Uterus (tissue), 3 donors: ENCODE measurements at regions not wholly inside any gene's neighbourhood (a gene's known extent, or its start where the extent isn't known, plus 50 kb on each side); places are given as distances from the start of the nearest gene placed in this dataset.

ENCODE experiments used
- DNase-seq, 2 donors: peaks; one replicate each; pipeline ENCODE4 v3.0.0-alpha.2; 2019 to 2020
- H3K27ac ChIP-seq, 2 donors: fragments of 200-600 bp; sonication (generic); 1 replicate in 1 of 2; 2 replicates in 1 of 2; pipeline ENCODE4 v1.5.1; 2016 to 2018
- H3K27me3 ChIP-seq, 2 donors: fragments of 200-600 bp; sonication (generic); one replicate each; pipeline ENCODE4 v1.5.1; 2018 to 2019; ENCODE audit warnings: control low read depth in 1 of 2
- H3K36me3 ChIP-seq, 2 donors: fragments of 200-600 bp; sonication (generic); one replicate each; pipeline ENCODE4 v1.5.1; 2019; ENCODE audit warnings: control low read depth in 1 of 2
- H3K4me1 ChIP-seq, 2 donors: fragments of 200-600 bp; sonication (generic); one replicate each; pipeline ENCODE4 v1.5.1; 2018 to 2019; ENCODE audit warnings: control low read depth in 1 of 2
- H3K4me3 ChIP-seq, 2 donors: fragments of 200-600 bp; sonication (generic); 1 replicate in 1 of 2; 2 replicates in 1 of 2; pipeline ENCODE4 v1.5.1; 2018 to 2019; ENCODE audit warnings: mild to moderate bottlenecking in 1 of 2
- H3K9me3 ChIP-seq, 2 donors: fragments of 200-600 bp; sonication (generic); one replicate each; pipeline ENCODE4 v1.5.1; 2019; ENCODE audit warnings: control low read depth in 1 of 2
- POLR2A ChIP-seq, 2 donors: fragments of 450-650 bp; IDR thresholded peaks; one replicate each; pipeline ENCODE4 v1.6.1; 2016; ENCODE audit warnings: antibody characterized with exemption in 2 of 2, mild to moderate bottlenecking in 1 of 2, moderate library complexity in 1 of 2
- intact Hi-C: fragments of 100-400 bp; cut with DNase I; formaldehyde crosslinking; loops from one replicate; pipeline ENCODE4 v1.15.1; 2023; ENCODE audit warnings: low total_unique reads
- TF ChIP-seq, protein P1 (sequence below), 4 experiments: fragments of 200-600 bp in 2 of 4; fragments of 450-650 bp in 2 of 4; sonication (generic) in 2 of 4; IDR thresholded peaks; one replicate each; pipeline ENCODE4 v1.5.1; 2016 to 2019; ENCODE audit warnings: antibody characterized with exemption in 4 of 4, mild to moderate bottlenecking in 2 of 4, moderate library complexity in 1 of 4
- donor health status: DM: yes; HTN: yes; CAD: no.

DNA sequence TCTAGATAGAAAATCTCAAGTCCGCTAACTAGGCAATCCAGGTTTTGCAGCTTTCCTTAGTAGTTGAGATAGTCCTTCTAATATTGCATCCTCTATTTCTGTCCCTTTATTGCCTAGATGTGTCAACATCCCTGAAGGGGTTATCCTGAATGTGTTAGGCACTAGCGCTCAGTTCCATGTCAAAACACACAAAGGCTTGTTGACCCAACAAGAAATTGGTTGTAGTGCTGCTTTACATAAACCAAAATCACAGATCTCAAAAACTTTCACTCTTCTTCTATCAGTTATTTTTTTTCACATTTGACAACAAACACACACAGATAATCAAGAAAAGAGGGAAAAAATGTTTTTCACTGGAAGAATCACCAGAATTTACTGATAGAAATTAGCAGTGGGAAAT lies 51.4 kb upstream of the SOX2 start:
- no peaks in the 10 kb centered on the region for H3K36me3 ChIP-seq
- no peak for TF ChIP-seq POLR2A (IDR thresholded peaks at IDR 0.05)
- TF ChIP-seq, protein P1, sequence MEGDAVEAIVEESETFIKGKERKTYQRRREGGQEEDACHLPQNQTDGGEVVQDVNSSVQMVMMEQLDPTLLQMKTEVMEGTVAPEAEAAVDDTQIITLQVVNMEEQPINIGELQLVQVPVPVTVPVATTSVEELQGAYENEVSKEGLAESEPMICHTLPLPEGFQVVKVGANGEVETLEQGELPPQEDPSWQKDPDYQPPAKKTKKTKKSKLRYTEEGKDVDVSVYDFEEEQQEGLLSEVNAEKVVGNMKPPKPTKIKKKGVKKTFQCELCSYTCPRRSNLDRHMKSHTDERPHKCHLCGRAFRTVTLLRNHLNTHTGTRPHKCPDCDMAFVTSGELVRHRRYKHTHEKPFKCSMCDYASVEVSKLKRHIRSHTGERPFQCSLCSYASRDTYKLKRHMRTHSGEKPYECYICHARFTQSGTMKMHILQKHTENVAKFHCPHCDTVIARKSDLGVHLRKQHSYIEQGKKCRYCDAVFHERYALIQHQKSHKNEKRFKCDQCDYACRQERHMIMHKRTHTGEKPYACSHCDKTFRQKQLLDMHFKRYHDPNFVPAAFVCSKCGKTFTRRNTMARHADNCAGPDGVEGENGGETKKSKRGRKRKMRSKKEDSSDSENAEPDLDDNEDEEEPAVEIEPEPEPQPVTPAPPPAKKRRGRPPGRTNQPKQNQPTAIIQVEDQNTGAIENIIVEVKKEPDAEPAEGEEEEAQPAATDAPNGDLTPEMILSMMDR (IDR thresholded peaks at IDR 0.05), result no peak
- intact Hi-C loops, result no loop called here
- H3K27ac ChIP-seq, result no peak overlapping the region
- H3K4me3 ChIP-seq, result no peak overlapping the region
- H3K4me1 ChIP-seq, result no peaks in the 10 kb centered on the region
- no peaks in the 10 kb centered on the region for H3K27me3 ChIP-seq
- H3K9me3 ChIP-seq, result no peaks in the 10 kb centered on the region
- DNase-seq, result no peak

DNA sequence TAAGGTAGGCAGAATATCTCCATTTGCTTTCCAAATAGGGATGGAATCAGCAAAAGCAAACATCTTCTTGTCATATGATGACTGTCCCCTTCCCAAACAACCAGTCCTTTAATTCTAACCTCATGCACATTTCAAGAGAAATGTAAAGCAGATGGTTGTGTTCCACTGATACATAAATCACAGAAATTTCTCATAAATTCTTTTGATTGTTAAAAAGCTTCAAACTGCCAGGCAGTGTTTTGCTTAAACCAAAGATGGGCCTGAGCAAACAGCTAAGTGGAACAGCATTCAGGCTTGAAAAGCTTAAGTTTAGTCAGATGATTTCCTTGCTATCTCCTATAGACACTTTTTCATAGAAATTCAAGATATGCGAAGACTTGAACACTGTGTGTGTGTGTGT lies 74.3 kb upstream of the SOX2 start:
- DNase-seq, result no peak
- H3K4me1 ChIP-seq, result no peaks in the 10 kb centered on the region
- no peaks in the 10 kb centered on the region for H3K9me3 ChIP-seq
- TF ChIP-seq, protein P1 (IDR thresholded peaks at IDR 0.05), result no peak
- no peak for TF ChIP-seq POLR2A (IDR thresholded peaks at IDR 0.05)
- H3K4me3 ChIP-seq, result no peak overlapping the region
- no peaks in the 10 kb centered on the region for H3K27me3 ChIP-seq
- no peaks in the 10 kb centered on the region for H3K36me3 ChIP-seq
- intact Hi-C loops, result no loop called here
- H3K27ac ChIP-seq, result no peak overlapping the region

DNA sequence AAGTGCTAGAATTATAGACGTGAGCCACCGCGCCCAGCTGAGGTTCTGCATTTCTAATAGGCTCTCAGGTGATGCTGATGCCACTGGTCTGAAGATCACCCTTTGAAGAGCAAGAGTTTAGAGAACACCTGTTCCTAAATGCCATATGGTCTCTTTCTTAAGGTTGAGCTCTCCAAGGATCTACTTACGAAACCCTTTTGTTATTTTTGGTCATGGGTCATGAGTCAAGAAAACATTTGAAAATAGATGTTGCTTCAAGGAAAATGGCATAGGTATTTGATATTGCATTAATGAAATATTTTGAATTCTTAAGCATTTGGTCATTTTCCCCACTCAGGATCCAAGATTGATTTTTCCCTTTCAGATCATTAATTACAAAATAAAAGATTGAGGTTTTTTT lies 74.7 kb upstream of the SOX2 start:
- H3K36me3 ChIP-seq, result no peaks in the 10 kb centered on the region
- H3K9me3 ChIP-seq, result no peaks in the 10 kb centered on the region
- no peak for DNase-seq
- intact Hi-C loops, result no loop called here
- no peak overlapping the region for H3K4me3 ChIP-seq
- H3K27ac ChIP-seq, result no peak overlapping the region
- H3K4me1 ChIP-seq, result no peaks in the 10 kb centered on the region
- H3K27me3 ChIP-seq, result no peaks in the 10 kb centered on the region
- no peak for TF ChIP-seq POLR2A (IDR thresholded peaks at IDR 0.05)
- TF ChIP-seq, protein P1 (IDR thresholded peaks at IDR 0.05), result no peak

DNA sequence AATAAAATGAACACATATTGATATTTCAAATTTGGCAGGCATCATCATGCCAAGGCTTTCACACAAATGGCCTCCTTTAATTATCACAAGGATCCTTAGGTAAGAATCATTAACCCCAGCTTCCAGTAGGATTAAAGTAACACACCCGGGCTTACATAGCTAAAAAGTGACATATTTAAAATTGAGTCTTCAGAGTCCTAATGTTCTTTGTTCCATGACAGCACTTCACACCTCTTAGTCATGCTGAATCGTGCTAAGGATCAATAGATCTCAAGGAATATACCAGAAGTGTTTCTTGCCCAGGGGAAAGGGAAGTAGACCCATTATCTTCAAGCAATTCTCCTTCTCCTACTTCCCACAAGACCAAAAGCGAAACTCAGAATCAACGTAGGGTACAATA lies 76.6 kb upstream of the SOX2 start:
- H3K4me3 ChIP-seq, result no peak overlapping the region
- no peak for DNase-seq
- H3K27me3 ChIP-seq, result no peaks in the 10 kb centered on the region
- intact Hi-C loops, result no loop called here
- H3K36me3 ChIP-seq, result no peaks in the 10 kb centered on the region
- no peaks in the 10 kb centered on the region for H3K9me3 ChIP-seq
- H3K27ac ChIP-seq, result no peak overlapping the region
- no peaks in the 10 kb centered on the region for H3K4me1 ChIP-seq
- TF ChIP-seq, protein P1 (IDR thresholded peaks at IDR 0.05), result no peak
- TF ChIP-seq POLR2A (IDR thresholded peaks at IDR 0.05), result no peak

DNA sequence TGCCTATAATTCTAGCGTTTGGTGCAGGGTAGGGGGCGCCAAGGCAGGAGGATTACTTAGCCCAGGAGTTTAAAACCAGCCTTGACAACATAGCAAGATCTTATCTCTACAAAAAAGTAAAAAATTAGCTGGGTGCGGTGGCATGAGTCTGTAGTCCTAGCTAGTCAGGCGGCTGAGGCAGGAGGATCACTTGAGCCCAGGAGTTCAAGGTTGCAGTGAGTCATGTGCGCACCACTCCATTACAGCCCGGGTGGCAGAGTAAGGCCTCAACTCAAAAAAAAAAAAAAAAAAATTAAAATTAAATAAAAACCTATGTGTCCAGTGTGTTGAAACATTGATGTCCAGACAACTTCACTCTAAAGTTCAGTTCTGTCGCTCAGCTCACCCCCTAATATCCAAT lies 78.2 kb upstream of the SOX2 start:
- no peak for DNase-seq
- intact Hi-C loops, result no loop called here
- TF ChIP-seq, protein P1 (IDR thresholded peaks at IDR 0.05), result no peak
- no peak for TF ChIP-seq POLR2A (IDR thresholded peaks at IDR 0.05)
- Histone ChIP-seq H3K9me3 (no peaks in the 10 kb centered on the region), H3K4me1 (no peaks in the 10 kb centered on the region), H3K36me3 (no peaks in the 10 kb centered on the region), H3K27me3 (no peaks in the 10 kb centered on the region), H3K4me3 (no peak overlapping the region), H3K27ac (no peak overlapping the region)
